NB4 (cell line): ENCODE measurements at regions not wholly inside any gene's neighbourhood (a gene's known extent, or its start where the extent isn't known, plus 50 kb on each side); places are given as distances from the start of the nearest gene placed in this dataset.

ENCODE experiments used
- MYC ChIP-seq: IDR thresholded peaks from 2 replicates; pipeline ENCODE4 v1.6.1; 2011; ENCODE audit warnings: low read depth, low read length
- POLR2A ChIP-seq: IDR thresholded peaks from 2 replicates; pipeline ENCODE4 v1.6.1; 2011; ENCODE audit warnings: mild to moderate bottlenecking; ENCODE audit not compliant: insufficient read length; ENCODE audit errors: extremely low read depth
- TF ChIP-seq, protein P1 (sequence below): IDR thresholded peaks from one replicate; pipeline ENCODE4 v1.5.1; 2012; ENCODE audit warnings: low read depth, low read length
- TF ChIP-seq, protein P2 (sequence below): IDR thresholded peaks from 2 replicates; pipeline ENCODE4 v1.6.1; 2011; ENCODE audit warnings: low read depth, low read length

DNA sequence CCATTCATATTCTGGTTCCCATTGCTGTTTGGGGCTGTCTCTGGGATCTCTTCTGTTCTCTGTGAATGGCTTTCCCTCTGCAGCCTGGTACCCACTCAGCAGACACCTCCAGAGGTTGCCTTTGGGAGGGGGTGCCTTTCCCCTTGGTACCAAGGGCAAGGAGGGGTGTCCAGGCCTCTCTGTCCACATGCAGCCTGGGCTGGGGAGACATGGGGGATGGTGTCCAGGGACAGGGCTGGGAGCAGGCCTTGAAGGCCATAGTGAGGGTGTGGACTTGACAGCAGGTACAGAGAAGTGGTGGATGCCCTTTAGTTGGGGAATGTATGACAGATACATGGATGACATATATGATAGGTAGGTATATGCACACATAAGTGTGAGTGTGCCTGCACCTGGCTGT is 83.7 kb downstream of the PLXNA1 start:
- TF ChIP-seq, protein P1, sequence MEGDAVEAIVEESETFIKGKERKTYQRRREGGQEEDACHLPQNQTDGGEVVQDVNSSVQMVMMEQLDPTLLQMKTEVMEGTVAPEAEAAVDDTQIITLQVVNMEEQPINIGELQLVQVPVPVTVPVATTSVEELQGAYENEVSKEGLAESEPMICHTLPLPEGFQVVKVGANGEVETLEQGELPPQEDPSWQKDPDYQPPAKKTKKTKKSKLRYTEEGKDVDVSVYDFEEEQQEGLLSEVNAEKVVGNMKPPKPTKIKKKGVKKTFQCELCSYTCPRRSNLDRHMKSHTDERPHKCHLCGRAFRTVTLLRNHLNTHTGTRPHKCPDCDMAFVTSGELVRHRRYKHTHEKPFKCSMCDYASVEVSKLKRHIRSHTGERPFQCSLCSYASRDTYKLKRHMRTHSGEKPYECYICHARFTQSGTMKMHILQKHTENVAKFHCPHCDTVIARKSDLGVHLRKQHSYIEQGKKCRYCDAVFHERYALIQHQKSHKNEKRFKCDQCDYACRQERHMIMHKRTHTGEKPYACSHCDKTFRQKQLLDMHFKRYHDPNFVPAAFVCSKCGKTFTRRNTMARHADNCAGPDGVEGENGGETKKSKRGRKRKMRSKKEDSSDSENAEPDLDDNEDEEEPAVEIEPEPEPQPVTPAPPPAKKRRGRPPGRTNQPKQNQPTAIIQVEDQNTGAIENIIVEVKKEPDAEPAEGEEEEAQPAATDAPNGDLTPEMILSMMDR, result no peak
- TF ChIP-seq POLR2A, result no peak
- TF ChIP-seq MYC, result no peak
- TF ChIP-seq, protein P2, sequence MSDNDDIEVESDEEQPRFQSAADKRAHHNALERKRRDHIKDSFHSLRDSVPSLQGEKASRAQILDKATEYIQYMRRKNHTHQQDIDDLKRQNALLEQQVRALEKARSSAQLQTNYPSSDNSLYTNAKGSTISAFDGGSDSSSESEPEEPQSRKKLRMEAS, result no peak
